ENCODE measurements at regions not wholly inside any gene's neighbourhood (a gene's known extent, or its start where the extent isn't known, plus 50 kb on each side); places are given as distances from the start of the nearest gene placed in this dataset.
A peak's percentile ranks its signal among the peaks of the same experiment; 100 is the strongest.

DNA sequence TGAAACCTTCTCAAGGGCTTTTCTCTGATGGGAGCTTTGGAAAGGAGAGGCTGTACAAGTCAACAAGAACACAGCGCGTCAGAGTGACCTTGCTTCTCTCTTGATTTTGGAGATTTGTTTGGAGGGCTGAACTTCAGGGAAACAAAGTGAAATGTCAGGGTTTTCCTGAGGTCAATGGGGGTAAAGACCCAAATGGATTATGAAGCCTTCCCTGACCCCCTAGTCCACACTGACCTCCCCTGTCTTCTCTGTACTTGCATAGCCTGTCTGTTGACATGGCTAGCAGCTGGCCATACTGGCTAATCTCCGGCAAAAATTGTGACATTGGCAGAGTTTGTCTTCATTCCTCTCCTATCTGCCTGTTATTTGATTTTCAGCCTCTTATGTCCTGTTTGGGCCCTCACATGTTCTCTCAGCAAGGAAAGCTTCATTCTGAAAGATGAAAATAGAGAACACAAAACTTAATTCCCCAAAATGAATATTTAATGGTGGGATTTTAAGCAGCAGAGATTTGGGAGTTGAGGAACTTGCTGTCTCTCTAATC is 149.3 kb upstream of the HAAO start:
- Histone ChIP-seq H3K4me3 (ENCODE audit: low read length in 2 of 2) (no peak overlapping the region), H3K9me3 (ENCODE audit: control insufficient read depth in 2 of 2, low read length in 2 of 2) (no peaks in the 10 kb centered on the region), H3K4me1 (ENCODE audit: control insufficient read depth, insufficient read depth, low read length) (peaks cover 26% of the 10 kb centered on the region), H3K27ac (ENCODE audit: low read length) (no peak overlapping the region), H3K36me3 (ENCODE audit: control insufficient read depth in 2 of 2, insufficient read depth in 2 of 2, low read length in 2 of 2) (no peaks in the 10 kb centered on the region), H3K27me3 (ENCODE audit: control insufficient read depth in 1 of 2, insufficient read depth in 2 of 2, low read length in 2 of 2) (no peaks in the 10 kb centered on the region), H3K9ac (ENCODE audit: low read length in 2 of 2) (no peak overlapping the region)

DNA sequence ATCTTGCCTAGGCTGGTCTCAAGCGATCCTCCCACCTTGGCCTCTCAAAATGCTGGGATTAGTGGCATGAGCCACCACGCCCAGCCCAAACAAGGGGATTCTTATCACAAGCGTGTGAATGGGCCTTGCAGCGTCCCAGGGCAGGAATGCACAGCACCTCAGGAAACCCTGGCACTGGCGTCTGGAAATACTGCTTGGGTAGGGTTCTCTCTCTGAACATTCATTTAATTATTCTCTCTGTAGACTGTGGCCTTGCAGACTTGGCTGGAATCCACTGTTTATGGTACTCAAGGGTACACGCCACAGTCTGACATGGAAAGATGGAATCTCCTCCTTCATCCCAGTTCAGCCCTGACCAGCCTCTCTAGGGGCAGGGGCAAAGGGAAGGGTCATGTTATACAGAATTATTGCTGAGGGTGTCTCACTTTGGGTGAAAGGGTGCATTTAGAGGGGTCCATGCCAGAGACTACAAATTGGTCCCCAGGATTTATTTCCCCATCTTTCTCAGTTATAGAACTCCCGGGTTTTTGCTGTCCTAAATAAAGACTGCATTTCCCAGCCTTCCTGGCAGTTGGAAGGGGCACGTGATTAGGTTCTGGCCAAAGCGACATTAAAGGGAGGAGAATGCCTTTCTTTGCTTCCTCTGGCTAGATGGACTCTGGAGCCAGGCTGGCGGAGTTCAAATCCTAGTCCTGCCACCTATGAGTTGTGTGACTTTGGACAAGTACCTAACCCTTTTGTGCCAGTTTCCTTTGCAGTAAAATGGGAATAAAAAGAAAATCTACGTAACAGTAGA is 147.2 kb upstream of the HAAO start:
- peaks cover 27% of the 10 kb centered on the region for H3K4me1 ChIP-seq (ENCODE audit: control insufficient read depth, insufficient read depth, low read length)
- no peaks in the 10 kb centered on the region for H3K36me3 ChIP-seq (ENCODE audit: control insufficient read depth in 2 of 2, insufficient read depth in 2 of 2, low read length in 2 of 2)
- no peaks in the 10 kb centered on the region for H3K9me3 ChIP-seq (ENCODE audit: control insufficient read depth in 2 of 2, low read length in 2 of 2)
- peak overlapping the region; percentile 60 for H3K27ac ChIP-seq (ENCODE audit: low read length)
- no peak overlapping the region for H3K4me3 ChIP-seq (ENCODE audit: low read length in 2 of 2)
- no peaks in the 10 kb centered on the region for H3K27me3 ChIP-seq (ENCODE audit: control insufficient read depth in 1 of 2, insufficient read depth in 2 of 2, low read length in 2 of 2)
- H3K9ac ChIP-seq (ENCODE audit: low read length in 2 of 2), result peak overlapping the region in 1 of 2 donors; percentile 4

DNA sequence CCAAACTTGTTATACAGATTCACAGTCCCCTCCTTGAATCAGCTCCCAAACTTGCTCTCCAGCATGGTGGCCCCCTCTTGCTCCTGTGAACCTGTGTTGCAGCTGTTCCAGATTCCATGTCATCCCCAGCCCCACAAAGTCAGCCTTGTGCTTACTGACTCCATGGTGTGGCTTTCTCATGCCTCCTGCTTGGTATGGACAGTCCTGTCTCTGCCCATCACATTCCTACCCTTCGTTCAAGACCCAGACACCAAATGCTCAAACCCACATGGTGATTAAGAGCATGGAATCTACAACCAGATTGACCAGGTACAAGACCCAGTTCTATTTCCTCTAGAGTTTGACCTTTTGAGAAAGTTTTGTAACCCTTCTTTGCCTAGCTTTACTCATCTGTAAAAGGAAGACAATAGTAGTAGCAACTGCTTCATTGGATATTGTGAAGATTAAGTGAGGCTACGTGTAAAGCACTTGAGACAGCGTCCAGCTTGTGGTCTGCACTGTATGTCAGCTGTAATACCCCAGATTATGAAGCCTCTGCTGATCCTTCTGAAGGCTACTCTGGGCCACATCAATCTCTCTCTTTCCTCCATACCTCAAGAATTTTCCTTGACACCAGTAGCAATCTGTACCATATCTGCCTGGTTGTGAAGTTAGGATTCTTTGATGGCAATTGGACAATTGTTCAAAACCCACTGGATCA is 146.4 kb upstream of the HAAO start:
- Histone ChIP-seq H3K4me1 (ENCODE audit: control insufficient read depth, insufficient read depth, low read length) (peaks cover 27% of the 10 kb centered on the region), H3K9me3 (ENCODE audit: control insufficient read depth in 2 of 2, low read length in 2 of 2) (no peaks in the 10 kb centered on the region), H3K27me3 (ENCODE audit: control insufficient read depth in 1 of 2, insufficient read depth in 2 of 2, low read length in 2 of 2) (no peaks in the 10 kb centered on the region), H3K27ac (ENCODE audit: low read length) (peak overlapping the region; percentile 60), H3K36me3 (ENCODE audit: control insufficient read depth in 2 of 2, insufficient read depth in 2 of 2, low read length in 2 of 2) (no peaks in the 10 kb centered on the region), H3K4me3 (ENCODE audit: low read length in 2 of 2) (no peak overlapping the region), H3K9ac (ENCODE audit: low read length in 2 of 2) (no peak overlapping the region)

DNA sequence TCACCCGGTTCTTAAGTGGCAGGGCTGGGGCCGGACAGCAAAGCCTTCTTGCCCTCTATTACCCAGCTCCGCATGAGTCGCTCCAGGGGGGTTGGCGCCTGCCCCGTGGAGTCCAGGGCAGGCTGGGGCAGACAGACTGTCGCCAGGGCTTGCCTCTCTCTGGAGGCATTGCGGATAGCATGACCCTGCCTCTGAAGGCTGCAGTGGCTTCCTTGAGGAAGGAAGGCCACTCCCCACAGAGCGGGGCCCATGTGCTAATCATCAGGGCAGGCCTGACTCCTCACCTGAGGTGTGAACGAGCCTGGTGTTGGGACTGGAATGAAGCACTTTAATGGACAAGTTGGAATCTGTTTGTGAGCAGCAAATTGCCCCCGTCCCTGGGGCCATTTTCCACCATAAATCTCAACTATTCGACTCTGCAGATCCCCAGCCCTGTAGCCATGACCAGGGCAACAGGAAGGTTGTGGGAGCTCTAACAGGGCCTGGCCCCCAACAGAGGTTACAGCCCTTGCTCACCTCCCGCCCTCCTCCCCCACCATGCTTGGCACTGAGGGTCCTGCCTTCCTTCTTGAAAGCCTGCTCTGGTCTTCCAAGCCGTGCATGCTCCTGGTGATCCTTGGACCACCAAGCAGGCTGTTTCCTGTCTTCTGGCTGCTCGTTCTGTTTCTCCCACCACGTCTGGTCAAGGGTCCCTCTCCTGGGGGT is 144.9 kb upstream of the HAAO start:
- H3K9me3 ChIP-seq (ENCODE audit: control insufficient read depth in 2 of 2, low read length in 2 of 2), result no peaks in the 10 kb centered on the region
- H3K27me3 ChIP-seq (ENCODE audit: control insufficient read depth in 1 of 2, insufficient read depth in 2 of 2, low read length in 2 of 2), result no peaks in the 10 kb centered on the region
- peaks cover 32% of the 10 kb centered on the region for H3K4me1 ChIP-seq (ENCODE audit: control insufficient read depth, insufficient read depth, low read length)
- H3K36me3 ChIP-seq (ENCODE audit: control insufficient read depth in 2 of 2, insufficient read depth in 2 of 2, low read length in 2 of 2), result no peaks in the 10 kb centered on the region
- no peak overlapping the region for H3K27ac ChIP-seq (ENCODE audit: low read length)
- no peak overlapping the region for H3K4me3 ChIP-seq (ENCODE audit: low read length in 2 of 2)
- H3K9ac ChIP-seq (ENCODE audit: low read length in 2 of 2), result no peak overlapping the region

DNA sequence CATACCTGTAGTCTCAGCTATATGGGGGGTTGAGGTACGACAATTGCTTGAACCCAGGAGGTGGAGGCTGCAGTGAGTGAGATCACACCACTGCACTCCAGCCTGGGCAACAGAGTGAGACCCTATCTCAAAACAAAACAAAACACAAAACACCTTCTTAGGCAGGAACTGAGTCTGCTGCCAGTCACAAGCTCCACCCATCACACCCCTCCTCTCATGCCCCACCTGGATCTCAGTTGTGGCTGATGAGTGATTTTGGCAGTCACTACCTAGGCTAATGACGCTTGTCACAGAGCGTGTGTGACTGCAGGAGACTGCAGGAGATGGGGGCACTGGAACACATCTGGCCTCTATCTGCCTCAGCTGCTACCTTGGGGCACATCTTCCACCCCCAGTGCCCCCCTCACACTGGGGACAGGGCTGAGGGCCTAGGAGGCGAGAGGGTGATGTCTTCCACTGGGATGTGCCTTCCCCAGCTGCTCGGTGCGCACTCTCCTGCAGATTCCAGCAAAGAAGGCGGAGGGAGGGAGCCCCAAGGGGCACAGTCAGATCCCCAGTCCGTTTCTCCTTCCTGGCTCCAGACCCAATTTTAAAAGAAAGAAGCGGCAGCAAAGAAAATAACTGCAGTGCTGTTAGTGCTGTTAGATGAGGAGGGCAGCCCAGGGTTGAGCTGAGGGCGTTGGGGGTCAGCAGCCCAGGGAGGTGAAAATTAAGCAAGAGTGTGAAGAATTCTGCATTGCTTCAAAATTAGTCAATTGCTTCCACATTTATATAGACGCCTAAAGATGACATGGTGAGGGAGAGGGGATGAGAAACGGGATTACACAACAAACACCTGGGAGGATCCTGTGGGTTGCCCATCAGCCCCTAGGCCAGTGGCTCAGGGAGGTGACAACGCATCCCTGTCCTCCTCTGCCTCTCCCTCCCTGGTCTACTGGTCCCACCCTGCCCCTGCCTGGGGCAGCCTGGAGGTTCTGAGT is 143.6 kb upstream of the HAAO start:
- H3K27ac ChIP-seq (ENCODE audit: low read length), result no peak overlapping the region

DNA sequence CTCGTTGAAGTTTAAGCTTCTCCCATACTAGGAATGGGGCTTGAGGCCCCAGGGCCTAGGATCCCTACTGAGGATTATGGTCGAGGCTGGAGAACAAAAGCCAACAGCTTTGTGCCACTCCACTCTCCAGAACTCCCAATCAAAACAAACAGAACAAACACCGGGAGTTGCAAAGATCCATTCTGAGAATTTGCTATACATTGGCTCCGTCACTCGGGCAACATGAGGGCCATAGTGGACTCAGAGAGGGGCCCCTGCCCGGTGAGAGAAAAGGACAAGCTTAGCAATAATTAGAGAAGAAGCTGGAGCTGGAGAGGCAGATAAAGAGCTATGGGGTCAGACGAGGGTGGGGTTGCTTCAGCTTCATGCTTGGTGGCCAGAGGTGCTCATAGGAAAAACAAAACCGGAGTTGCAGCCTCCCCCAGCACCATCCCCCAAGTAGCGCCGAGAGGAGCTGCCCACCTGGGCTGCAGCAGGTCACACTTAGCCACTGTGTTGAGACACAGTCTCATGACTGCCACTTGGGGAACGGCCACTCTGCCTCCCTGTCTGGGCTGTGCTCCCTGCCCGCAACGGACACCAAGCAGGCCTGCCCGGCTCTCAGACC is 142.3 kb upstream of the HAAO start:
- no peaks in the 10 kb centered on the region for H3K9me3 ChIP-seq (ENCODE audit: control insufficient read depth in 2 of 2, low read length in 2 of 2)
- no peak overlapping the region for H3K9ac ChIP-seq (ENCODE audit: low read length in 2 of 2)
- no peak overlapping the region for H3K27ac ChIP-seq (ENCODE audit: low read length)
- peaks cover 44% of the 10 kb centered on the region for H3K4me1 ChIP-seq (ENCODE audit: control insufficient read depth, insufficient read depth, low read length)
- no peak overlapping the region for H3K4me3 ChIP-seq (ENCODE audit: low read length in 2 of 2)
- no peaks in the 10 kb centered on the region for H3K36me3 ChIP-seq (ENCODE audit: control insufficient read depth in 2 of 2, insufficient read depth in 2 of 2, low read length in 2 of 2)
- H3K27me3 ChIP-seq (ENCODE audit: control insufficient read depth in 1 of 2, insufficient read depth in 2 of 2, low read length in 2 of 2), result no peaks in the 10 kb centered on the region

More for the DNA sequence above, 143.6 kb upstream of the HAAO start:
- H3K27me3 ChIP-seq (ENCODE audit: control insufficient read depth in 1 of 2, insufficient read depth in 2 of 2, low read length in 2 of 2), result no peaks in the 10 kb centered on the region
- no peak overlapping the region for H3K4me3 ChIP-seq (ENCODE audit: low read length in 2 of 2)
- H3K9me3 ChIP-seq (ENCODE audit: control insufficient read depth in 2 of 2, low read length in 2 of 2), result no peaks in the 10 kb centered on the region
- no peak overlapping the region for H3K9ac ChIP-seq (ENCODE audit: low read length in 2 of 2)
- H3K36me3 ChIP-seq (ENCODE audit: control insufficient read depth in 2 of 2, insufficient read depth in 2 of 2, low read length in 2 of 2), result no peaks in the 10 kb centered on the region
- peaks cover 41% of the 10 kb centered on the region for H3K4me1 ChIP-seq (ENCODE audit: control insufficient read depth, insufficient read depth, low read length)

DNA sequence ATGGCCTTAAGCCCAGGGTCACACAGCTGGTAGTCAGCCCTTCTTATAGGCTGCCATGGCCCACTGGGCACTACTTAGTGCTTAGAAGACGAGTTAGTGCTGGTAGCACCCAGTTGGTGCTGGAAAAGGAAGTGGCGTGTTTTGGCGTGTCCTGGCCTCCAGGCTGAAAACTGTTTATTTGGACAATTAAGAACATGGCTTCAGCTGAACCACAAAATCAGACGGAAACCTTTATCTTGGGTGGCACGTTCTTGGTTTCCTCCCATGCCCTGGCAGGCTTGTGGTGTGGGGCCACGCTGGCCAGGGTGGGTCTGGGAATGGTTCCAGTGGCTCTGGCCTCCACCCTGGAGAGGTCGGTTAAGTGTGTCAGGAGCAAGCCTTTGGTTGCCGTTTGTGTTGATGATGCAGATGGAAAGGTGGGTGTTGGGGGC is 141.5 kb upstream of the HAAO start:
- no peaks in the 10 kb centered on the region for H3K27me3 ChIP-seq (ENCODE audit: control insufficient read depth in 1 of 2, insufficient read depth in 2 of 2, low read length in 2 of 2)
- no peak overlapping the region for H3K9ac ChIP-seq (ENCODE audit: low read length in 2 of 2)
- H3K9me3 ChIP-seq (ENCODE audit: control insufficient read depth in 2 of 2, low read length in 2 of 2), result no peaks in the 10 kb centered on the region
- H3K4me3 ChIP-seq (ENCODE audit: low read length in 2 of 2), result no peak overlapping the region
- no peak overlapping the region for H3K27ac ChIP-seq (ENCODE audit: low read length)
- peaks cover 44% of the 10 kb centered on the region for H3K4me1 ChIP-seq (ENCODE audit: control insufficient read depth, insufficient read depth, low read length)
- no peaks in the 10 kb centered on the region for H3K36me3 ChIP-seq (ENCODE audit: control insufficient read depth in 2 of 2, insufficient read depth in 2 of 2, low read length in 2 of 2)

DNA sequence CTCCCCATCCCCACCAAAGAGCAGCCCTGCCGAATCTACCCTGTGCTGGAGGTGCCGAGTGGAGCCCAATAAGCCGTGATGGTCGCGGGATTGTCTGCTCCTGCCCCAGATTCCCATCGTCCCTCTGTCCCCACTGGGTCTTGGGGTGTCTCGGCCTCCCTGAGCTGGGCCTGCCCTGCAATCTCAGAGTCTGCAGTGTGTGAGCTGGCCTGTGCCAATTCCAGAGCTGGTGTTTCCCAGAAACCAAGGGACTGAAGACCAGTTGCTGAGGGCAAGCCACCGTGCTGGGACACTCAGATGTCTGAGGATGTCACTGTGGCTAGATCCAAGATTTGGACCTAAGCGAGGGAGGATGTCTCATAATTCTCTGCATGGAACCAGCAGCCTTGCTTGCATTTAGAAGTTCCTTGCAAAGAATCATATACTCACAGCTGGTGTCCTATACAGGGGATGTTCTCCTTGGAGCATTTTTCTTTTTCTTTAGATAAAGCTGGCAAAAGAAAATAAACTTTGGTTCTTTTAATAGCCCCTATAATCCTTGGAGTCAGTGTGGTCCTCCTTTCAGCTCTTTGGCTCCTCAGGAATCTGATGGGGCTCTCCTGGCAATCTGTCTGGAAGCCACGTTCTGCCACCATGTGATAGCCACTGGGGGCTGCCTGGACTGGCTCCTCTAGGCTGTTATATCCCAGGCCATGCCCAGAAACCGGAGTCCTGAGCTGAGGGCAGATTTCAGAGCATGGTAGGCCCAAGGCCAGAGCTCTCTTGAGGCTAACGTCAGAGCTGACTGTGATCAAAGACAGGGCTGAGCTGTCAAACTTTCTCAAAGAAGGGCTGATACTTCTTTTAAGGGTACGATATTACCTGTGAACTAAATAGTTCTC is 140.1 kb upstream of the HAAO start:
- Histone ChIP-seq H3K27me3 (ENCODE audit: control insufficient read depth in 1 of 2, insufficient read depth in 2 of 2, low read length in 2 of 2) (no peaks in the 10 kb centered on the region), H3K9me3 (ENCODE audit: control insufficient read depth in 2 of 2, low read length in 2 of 2) (no peaks in the 10 kb centered on the region), H3K4me1 (ENCODE audit: control insufficient read depth, insufficient read depth, low read length) (peaks cover 54% of the 10 kb centered on the region), H3K27ac (ENCODE audit: low read length) (peak overlapping the region; percentile 60), H3K36me3 (ENCODE audit: control insufficient read depth in 2 of 2, insufficient read depth in 2 of 2, low read length in 2 of 2) (no peaks in the 10 kb centered on the region), H3K9ac (ENCODE audit: low read length in 2 of 2) (no peak overlapping the region), H3K4me3 (ENCODE audit: low read length in 2 of 2) (no peak overlapping the region)

DNA sequence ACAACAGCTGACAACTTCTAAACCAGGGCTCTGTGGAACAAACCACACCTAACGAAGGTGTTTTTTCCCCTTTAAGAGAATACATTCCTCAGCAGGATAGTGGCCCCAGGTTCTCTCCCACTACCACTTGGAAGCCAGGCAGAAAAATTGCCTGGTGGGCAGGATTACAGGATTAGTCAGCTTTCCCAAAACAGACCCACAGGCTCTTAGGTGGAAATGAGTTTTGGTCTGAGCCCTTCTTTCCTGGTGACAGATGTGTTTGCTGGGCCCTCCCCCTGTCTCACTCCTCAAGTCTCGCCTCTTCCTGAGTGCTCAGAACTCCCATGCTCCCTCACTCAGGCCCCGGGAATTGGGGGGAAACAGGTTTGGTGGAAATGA is 139.4 kb upstream of the HAAO start:
- Histone ChIP-seq H3K4me3 (ENCODE audit: low read length in 2 of 2) (no peak overlapping the region), H3K4me1 (ENCODE audit: control insufficient read depth, insufficient read depth, low read length) (peaks cover 60% of the 10 kb centered on the region), H3K27me3 (ENCODE audit: control insufficient read depth in 1 of 2, insufficient read depth in 2 of 2, low read length in 2 of 2) (no peaks in the 10 kb centered on the region), H3K36me3 (ENCODE audit: control insufficient read depth in 2 of 2, insufficient read depth in 2 of 2, low read length in 2 of 2) (no peaks in the 10 kb centered on the region), H3K27ac (ENCODE audit: low read length) (peak overlapping the region; percentile 60), H3K9me3 (ENCODE audit: control insufficient read depth in 2 of 2, low read length in 2 of 2) (no peaks in the 10 kb centered on the region), H3K9ac (ENCODE audit: low read length in 2 of 2) (no peak overlapping the region)
